Glutamatergic neuron (in vitro differentiated cells): ENCODE measurements at regions not wholly inside any gene's neighbourhood (a gene's known extent, or its start where the extent isn't known, plus 50 kb on each side); places are given as distances from the start of the nearest gene placed in this dataset.

Source experiments
- DNase-seq: peaks from one replicate; pipeline ENCODE4 v3.0.0; 2022
- H3K27ac Mint-ChIP-seq: one replicate; pipeline ENCODE4 v1.8.0; 2020; ENCODE audit warnings: mild to moderate bottlenecking, mixed read lengths, inconsistent platforms; ENCODE audit not compliant: unreplicated experiment
- H3K27me3 Mint-ChIP-seq: one replicate; pipeline ENCODE4 v1.8.0; 2020; ENCODE audit warnings: mild to moderate bottlenecking, moderate library complexity, mixed read lengths, inconsistent platforms; ENCODE audit not compliant: unreplicated experiment
- H3K36me3 Mint-ChIP-seq: one replicate; pipeline ENCODE4 v1.8.0; 2020; ENCODE audit warnings: mild to moderate bottlenecking, mixed read lengths, inconsistent platforms; ENCODE audit not compliant: unreplicated experiment
- H3K4me1 Mint-ChIP-seq: one replicate; pipeline ENCODE4 v1.8.0; 2020; ENCODE audit warnings: mild to moderate bottlenecking, low read depth, mixed read lengths, inconsistent platforms; ENCODE audit not compliant: unreplicated experiment
- H3K4me3 Mint-ChIP-seq: one replicate; pipeline ENCODE4 v1.8.0; 2020; ENCODE audit warnings: mild to moderate bottlenecking, mixed read lengths, inconsistent platforms; ENCODE audit not compliant: unreplicated experiment
- H3K9me3 Mint-ChIP-seq: one replicate; pipeline ENCODE4 v1.8.0; 2020; ENCODE audit warnings: mild to moderate bottlenecking, moderate library complexity, mixed read lengths, inconsistent platforms; ENCODE audit not compliant: unreplicated experiment
- CTCF ChIP-seq: fragments of 200-600 bp; sonication (generic); IDR thresholded peaks from one replicate; pipeline ENCODE4 v1.5.0; 2021; ENCODE audit not compliant: partially characterized antibody, unreplicated experiment

GRCh38 chr14:62156052-62156451, 393.8 kb downstream of the SNAPC1 start:
- no peak for TF ChIP-seq CTCF
- no peak overlapping the region for H3K4me3 Mint-ChIP-seq
- peaks cover 2% of the 10 kb centered on the region for H3K9me3 Mint-ChIP-seq
- no peak for DNase-seq
- peaks cover 12% of the 10 kb centered on the region for H3K4me1 Mint-ChIP-seq
- no peaks in the 10 kb centered on the region for H3K27me3 Mint-ChIP-seq
- H3K27ac Mint-ChIP-seq, result no peak overlapping the region
- no peaks in the 10 kb centered on the region for H3K36me3 Mint-ChIP-seq

DNA sequence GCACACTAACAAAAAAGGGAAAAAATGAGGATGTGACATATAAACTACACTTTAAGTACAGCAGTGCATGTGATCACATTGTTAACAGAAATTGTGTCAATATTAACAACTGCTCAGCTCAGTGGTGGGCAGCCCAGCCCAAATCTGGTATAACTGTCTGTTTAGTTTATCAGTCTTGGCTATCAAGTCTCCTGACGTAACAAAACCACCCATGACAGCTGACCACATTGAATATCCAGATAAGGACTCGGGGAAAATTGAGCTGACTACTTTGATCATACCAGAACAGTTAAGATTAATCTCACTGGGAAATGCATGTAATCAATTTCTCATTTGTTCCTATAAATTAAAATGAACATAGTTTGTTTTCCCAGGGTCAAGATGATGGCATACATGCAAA, 396.6 kb downstream of the SNAPC1 start:
- Mint-ChIP-seq H3K4me1 (peaks cover 12% of the 10 kb centered on the region), H3K36me3 (no peaks in the 10 kb centered on the region), H3K4me3 (no peak overlapping the region), H3K27me3 (no peaks in the 10 kb centered on the region), H3K27ac (no peak overlapping the region), H3K9me3 (peaks cover 2% of the 10 kb centered on the region)
- no peak for DNase-seq
- TF ChIP-seq CTCF, result no peak

- no peak for DNase-seq
- peaks cover 2% of the 10 kb centered on the region for H3K9me3 Mint-ChIP-seq
- no peak for TF ChIP-seq CTCF
- H3K27ac Mint-ChIP-seq, result no peak overlapping the region
- H3K4me3 Mint-ChIP-seq, result no peak overlapping the region
- H3K4me1 Mint-ChIP-seq, result peaks cover 12% of the 10 kb centered on the region
- H3K27me3 Mint-ChIP-seq, result no peaks in the 10 kb centered on the region
- H3K36me3 Mint-ChIP-seq, result no peaks in the 10 kb centered on the region
Measured at GRCh38 chr14:62159314-62159713, 397.1 kb downstream of the SNAPC1 start.

DNA sequence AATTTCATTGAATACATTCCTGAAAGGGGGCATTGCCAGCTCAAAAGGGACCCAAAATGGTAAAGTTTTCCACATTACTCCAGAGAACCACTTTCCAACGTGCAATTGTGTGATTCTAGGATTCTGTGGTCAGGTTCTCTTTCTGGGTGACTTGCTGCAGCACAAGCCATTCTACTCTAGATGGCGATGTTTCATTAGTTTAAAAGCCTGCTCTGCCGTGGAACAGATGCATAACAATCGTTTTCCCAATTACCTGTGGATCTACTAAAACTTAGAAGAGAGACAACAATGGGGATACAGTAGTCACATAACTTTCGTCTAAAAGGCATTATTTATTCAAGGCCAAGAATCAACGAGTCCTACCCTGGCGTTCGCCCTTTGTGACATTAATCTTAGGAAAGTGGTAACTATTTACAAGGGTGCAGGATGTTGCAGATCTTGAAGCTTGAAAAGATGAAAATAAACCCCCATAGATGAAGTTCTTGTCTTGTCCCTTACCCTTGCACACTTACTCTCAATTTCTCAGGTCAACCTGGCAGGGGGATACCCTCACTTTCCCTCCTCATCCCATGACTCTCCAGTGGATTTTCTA, 400.9 kb downstream of the SNAPC1 start:
- no peak overlapping the region for H3K27ac Mint-ChIP-seq
- no peak overlapping the region for H3K4me3 Mint-ChIP-seq
- H3K36me3 Mint-ChIP-seq, result no peaks in the 10 kb centered on the region
- no peaks in the 10 kb centered on the region for H3K27me3 Mint-ChIP-seq
- H3K4me1 Mint-ChIP-seq, result peaks cover 4% of the 10 kb centered on the region
- peak; percentile 60 for TF ChIP-seq CTCF
- no peak for DNase-seq
- H3K9me3 Mint-ChIP-seq, result no peaks in the 10 kb centered on the region

DNA sequence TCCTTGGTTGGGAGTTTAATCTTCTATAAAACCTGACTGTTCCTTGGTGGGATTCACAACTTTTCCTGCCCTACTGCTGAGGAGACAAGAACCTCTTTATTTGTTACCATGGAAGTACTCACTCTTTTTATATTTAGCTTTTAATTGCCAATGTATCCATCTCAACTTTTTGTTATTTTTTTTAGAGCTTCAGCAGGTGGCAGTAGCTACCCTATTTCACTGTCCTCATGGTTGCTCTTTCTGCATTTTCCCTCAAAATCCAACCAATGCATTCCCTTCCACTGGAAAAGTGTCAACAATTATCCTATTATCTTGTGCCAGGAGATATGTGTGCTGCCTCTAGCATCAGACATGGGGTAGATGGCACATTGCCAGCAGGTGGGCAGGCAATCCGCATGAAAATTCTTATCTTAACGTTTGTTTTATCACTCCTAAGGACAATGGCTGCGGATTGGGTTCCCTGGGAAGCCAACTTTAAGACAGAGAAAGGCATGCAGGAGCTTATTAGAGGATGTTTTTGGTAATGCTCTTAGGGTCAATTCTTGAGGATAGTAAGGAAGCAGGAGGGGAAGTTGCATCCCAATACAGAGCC, 406.4 kb downstream of the SNAPC1 start:
- DNase-seq, result no peak
- no peak overlapping the region for H3K27ac Mint-ChIP-seq
- no peaks in the 10 kb centered on the region for H3K4me1 Mint-ChIP-seq
- H3K36me3 Mint-ChIP-seq, result no peaks in the 10 kb centered on the region
- H3K9me3 Mint-ChIP-seq, result no peaks in the 10 kb centered on the region
- no peak for TF ChIP-seq CTCF
- H3K4me3 Mint-ChIP-seq, result no peak overlapping the region
- H3K27me3 Mint-ChIP-seq, result no peaks in the 10 kb centered on the region
